ENCODE measurements at regions not wholly inside any gene's neighbourhood (a gene's known extent, or its start where the extent isn't known, plus 50 kb on each side); places are given as distances from the start of the nearest gene placed in this dataset.

- DNase-seq (ENCODE audit: extremely low read depth, insufficient read length) = no peak
- Histone ChIP-seq H3K27me3 (replicated peaks; ENCODE audit: control insufficient read depth, insufficient read depth, low read length) (no peaks in the 10 kb centered on the region), H3K36me3 (ENCODE audit: control insufficient read depth, insufficient read depth, low read length) (no peaks in the 10 kb centered on the region), H3K4me3 (replicated peaks; ENCODE audit: low read depth, low read length) (no peak overlapping the region)
- TF ChIP-seq, protein P1, sequence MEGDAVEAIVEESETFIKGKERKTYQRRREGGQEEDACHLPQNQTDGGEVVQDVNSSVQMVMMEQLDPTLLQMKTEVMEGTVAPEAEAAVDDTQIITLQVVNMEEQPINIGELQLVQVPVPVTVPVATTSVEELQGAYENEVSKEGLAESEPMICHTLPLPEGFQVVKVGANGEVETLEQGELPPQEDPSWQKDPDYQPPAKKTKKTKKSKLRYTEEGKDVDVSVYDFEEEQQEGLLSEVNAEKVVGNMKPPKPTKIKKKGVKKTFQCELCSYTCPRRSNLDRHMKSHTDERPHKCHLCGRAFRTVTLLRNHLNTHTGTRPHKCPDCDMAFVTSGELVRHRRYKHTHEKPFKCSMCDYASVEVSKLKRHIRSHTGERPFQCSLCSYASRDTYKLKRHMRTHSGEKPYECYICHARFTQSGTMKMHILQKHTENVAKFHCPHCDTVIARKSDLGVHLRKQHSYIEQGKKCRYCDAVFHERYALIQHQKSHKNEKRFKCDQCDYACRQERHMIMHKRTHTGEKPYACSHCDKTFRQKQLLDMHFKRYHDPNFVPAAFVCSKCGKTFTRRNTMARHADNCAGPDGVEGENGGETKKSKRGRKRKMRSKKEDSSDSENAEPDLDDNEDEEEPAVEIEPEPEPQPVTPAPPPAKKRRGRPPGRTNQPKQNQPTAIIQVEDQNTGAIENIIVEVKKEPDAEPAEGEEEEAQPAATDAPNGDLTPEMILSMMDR (IDR thresholded peaks at IDR 0.05; ENCODE audit: insufficient read depth, low read length, poor library complexity, severe bottlenecking) = no peak
These were observed 1602.4 kb downstream of the TECRL start for GRCh38 chr4:62806816-62807215.

- H3K27me3 ChIP-seq (replicated peaks; ENCODE audit: control insufficient read depth, insufficient read depth, low read length) = no peaks in the 10 kb centered on the region
- no peaks in the 10 kb centered on the region for H3K36me3 ChIP-seq (ENCODE audit: control insufficient read depth, insufficient read depth, low read length)
- TF ChIP-seq, protein P1 (IDR thresholded peaks at IDR 0.05; ENCODE audit: insufficient read depth, low read length, poor library complexity, severe bottlenecking) = no peak
- no peak for DNase-seq (ENCODE audit: extremely low read depth, insufficient read length)
- H3K4me3 ChIP-seq (replicated peaks; ENCODE audit: low read depth, low read length) = no peak overlapping the region
These were observed 1603.9 kb downstream of the ADGRL3 start for GRCh38 chr4:62804075-62804474.

DNA sequence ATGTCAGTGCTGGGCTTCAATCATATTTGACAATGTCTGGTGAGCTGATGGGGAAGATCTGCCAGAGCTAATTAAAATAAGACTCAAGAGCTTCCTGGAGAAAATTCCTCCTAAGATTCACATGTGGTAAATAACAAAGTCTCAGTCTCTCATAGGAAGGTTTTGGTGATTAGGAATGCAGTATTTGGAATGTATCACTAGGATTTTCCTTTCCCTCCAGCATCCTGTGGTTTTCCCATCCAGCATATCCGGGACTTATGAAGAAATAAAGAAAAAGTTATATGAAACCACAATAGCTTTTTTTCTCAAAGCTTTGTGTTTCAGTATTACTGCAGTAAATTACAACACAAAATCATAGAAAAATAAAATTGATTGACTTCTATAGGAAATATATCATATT lies 1597.1 kb downstream of the ADGRL3 start:
- TF ChIP-seq, protein P1 (IDR thresholded peaks at IDR 0.05; ENCODE audit: insufficient read depth, low read length, poor library complexity, severe bottlenecking) = no peak
- no peak for DNase-seq (ENCODE audit: extremely low read depth, insufficient read length)
- no peaks in the 10 kb centered on the region for H3K36me3 ChIP-seq (ENCODE audit: control insufficient read depth, insufficient read depth, low read length)
- no peaks in the 10 kb centered on the region for H3K27me3 ChIP-seq (replicated peaks; ENCODE audit: control insufficient read depth, insufficient read depth, low read length)
- H3K4me3 ChIP-seq (replicated peaks; ENCODE audit: low read depth, low read length) = no peak overlapping the region

GRCh38 chr4:62791386-62791785 lies 1591.3 kb downstream of the ADGRL3 start:
- H3K4me3 ChIP-seq (replicated peaks; ENCODE audit: low read depth, low read length) = no peak overlapping the region
- TF ChIP-seq, protein P1 (IDR thresholded peaks at IDR 0.05; ENCODE audit: insufficient read depth, low read length, poor library complexity, severe bottlenecking) = no peak
- no peaks in the 10 kb centered on the region for H3K36me3 ChIP-seq (ENCODE audit: control insufficient read depth, insufficient read depth, low read length)
- DNase-seq (ENCODE audit: extremely low read depth, insufficient read length) = no peak
- no peaks in the 10 kb centered on the region for H3K27me3 ChIP-seq (replicated peaks; ENCODE audit: control insufficient read depth, insufficient read depth, low read length)

DNA sequence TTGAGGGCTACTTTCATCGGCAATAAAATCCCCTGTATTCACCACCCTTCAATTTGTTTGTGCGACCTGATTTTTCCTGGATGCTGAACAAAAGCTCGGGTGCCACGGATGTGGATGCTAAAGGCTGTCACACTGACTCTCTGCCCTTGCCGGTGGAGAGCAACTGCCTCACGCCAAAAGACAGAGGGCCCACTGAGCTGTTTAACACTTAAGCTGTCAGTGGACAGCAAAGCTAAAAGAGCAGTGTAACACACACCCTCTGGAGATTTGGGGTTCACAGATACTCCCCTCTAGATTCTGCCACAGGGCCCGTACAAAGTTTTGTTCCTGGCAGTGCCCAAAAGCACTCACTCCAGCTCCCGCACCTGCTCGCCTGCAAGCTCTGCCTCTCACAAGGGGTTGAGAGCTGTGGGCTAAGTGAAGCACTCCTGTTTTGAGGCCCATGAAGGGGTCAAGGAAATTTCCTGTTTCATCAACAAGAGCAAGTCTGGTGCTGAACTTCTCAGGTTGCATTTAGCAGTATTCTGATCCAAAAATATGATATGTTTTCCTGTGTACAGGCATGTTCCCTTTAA lies 1571.9 kb downstream of the ADGRL3 start:
- Histone ChIP-seq H3K27me3 (replicated peaks; ENCODE audit: control insufficient read depth, insufficient read depth, low read length) (no peaks in the 10 kb centered on the region), H3K36me3 (ENCODE audit: control insufficient read depth, insufficient read depth, low read length) (no peaks in the 10 kb centered on the region), H3K4me3 (replicated peaks; ENCODE audit: low read depth, low read length) (no peak overlapping the region)
- TF ChIP-seq, protein P1 (IDR thresholded peaks at IDR 0.05; ENCODE audit: insufficient read depth, low read length, poor library complexity, severe bottlenecking) = no peak
- DNase-seq (ENCODE audit: extremely low read depth, insufficient read length) = no peak

GRCh38 chr4:62740296-62740695 lies 1540.2 kb downstream of the ADGRL3 start:
- Histone ChIP-seq H3K27me3 (replicated peaks; ENCODE audit: control insufficient read depth, insufficient read depth, low read length) (no peaks in the 10 kb centered on the region), H3K4me3 (replicated peaks; ENCODE audit: low read depth, low read length) (no peak overlapping the region), H3K36me3 (ENCODE audit: control insufficient read depth, insufficient read depth, low read length) (no peaks in the 10 kb centered on the region)
- TF ChIP-seq, protein P1 (IDR thresholded peaks at IDR 0.05; ENCODE audit: insufficient read depth, low read length, poor library complexity, severe bottlenecking) = no peak
- DNase-seq (ENCODE audit: extremely low read depth, insufficient read length) = no peak

All from GM06990 (cell line).